Activated T-helper 1 cell treated with Interleukin-2 at 50 U/mL for 16 hours (primary cell): ENCODE measurements at regions not wholly inside any gene's neighbourhood (a gene's known extent, or its start where the extent isn't known, plus 50 kb on each side); places are given as distances from the start of the nearest gene placed in this dataset.
"Not testable (repeated sequence)": the region's sequence is repeated elsewhere in the genome, so short reads cannot be mapped to it uniquely, and the experiment has no call there.

Source experiments
- DNase-seq: peaks from one replicate; pipeline ENCODE4 v3.0.0-alpha.2; 2020; ENCODE audit warnings: low read depth

DNA sequence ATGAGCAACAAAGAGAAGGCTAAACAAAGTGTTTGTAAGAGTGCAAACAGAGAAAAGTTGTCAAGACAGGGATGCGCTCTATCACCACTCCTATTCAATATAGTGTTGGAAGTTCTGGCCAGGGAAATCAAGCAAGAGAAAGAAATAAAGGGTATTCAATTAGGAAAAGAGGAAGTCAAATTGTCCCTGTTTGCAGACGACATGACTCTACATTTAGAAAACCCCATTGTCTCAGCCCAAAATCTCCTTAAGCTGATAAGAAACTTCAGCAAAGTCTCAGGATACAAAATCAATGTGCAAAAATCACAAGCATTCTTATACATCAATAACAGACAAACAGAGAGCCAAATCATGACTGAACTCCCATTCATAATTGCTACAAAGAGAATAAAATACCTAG is 143.4 kb upstream of the POGK start:
- not testable (repeated sequence) for DNase-seq

DNA sequence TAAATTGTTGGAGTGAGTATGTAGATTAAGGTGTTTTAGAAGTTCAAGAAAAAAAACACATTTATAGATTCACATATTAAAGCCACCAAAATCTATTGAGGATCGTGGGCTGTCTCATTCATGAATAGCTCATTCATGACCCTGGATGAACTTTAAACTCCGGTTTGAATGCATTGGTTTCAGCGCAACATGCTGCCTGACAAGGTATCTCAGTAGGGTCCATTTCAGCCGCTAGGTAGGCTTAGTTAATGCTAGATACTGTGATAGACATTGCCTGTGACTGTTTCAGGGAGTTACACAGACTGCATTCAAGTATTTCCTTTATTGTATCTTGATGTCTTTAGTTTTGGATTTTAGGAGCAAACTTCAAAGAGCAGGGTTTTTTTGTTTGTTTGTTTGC is 140.5 kb upstream of the POGK start:
- no peak for DNase-seq

DNA sequence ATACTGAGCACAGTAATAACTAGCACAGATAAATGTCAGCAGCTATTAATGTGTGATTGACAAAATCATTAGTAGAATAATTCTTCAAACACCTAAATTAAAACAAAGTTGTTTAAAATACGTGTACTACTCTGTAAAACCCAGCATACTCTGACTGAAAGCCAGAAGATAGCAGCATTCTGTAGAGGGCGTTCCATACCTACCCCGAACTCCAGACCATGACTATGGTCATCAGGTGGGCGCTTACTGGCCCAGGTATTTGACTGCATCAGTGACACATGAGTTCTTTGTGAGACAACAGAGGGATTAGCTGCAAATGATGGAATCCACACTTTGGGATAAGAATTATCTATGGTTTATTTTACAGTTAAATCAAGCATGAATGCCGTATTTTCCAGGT is 139.7 kb upstream of the POGK start:
- DNase-seq, result no peak

DNA sequence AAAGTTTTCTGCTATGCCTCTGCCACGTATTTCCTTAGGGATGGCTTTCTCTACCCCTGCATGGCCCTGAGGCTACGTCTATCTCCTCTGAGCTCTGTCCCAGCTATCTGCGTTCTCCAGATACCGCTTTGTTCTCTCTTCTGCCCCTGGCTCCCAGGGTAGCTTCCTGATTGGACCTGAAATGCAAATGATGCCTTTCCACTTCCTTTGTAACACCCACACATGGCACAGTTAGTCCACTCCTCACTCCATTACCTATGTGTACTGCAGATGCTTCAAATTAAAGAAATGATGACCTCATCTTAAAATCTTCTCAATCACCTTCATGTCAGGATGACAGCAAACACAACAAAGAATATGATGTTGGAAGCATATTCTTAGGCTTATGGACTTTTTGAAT is 138.6 kb upstream of the POGK start:
- no peak for DNase-seq

DNA sequence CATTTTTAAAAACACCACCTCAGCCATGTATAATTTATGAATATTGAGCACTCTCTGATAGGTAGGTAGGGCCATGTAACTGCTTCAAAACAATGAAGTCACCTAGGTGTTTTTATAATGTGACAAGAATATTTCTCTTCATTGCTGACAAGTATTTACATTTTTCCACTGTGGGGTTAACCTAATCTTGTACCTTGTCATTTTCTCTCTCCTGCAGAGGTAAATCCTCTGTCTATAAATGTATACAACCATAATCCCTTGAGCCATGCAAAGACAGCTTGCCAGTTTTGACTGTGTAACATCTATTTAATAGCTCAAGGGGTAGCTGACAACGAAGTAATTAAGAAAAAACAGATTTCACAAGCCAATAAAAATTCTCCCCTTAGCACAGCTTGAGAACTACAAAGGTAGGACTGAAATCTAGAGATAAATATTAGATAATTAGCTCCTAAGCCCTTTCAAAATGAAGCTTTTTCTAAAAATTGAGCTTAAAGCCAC is 137.6 kb upstream of the POGK start:
- no peak for DNase-seq

DNA sequence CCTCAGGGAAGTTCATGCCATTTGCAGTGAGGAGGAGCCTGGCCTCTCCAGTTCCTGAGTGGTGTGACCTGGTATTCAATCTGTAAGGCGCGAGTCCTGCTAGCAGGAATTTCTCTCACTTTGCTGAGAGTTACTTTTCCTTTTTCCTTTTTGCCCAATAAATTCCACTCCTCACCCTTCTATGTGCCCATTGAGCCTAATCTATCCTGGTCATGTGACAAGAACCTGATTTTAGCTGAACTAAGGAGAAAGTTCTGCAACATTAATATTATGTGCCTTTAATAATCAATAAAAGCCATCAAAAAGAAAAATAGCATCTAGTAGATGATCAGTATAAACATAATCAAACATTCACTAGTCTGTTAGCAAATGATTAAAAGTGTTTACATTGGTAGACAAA is 136.1 kb upstream of the POGK start:
- DNase-seq, result no peak

DNA sequence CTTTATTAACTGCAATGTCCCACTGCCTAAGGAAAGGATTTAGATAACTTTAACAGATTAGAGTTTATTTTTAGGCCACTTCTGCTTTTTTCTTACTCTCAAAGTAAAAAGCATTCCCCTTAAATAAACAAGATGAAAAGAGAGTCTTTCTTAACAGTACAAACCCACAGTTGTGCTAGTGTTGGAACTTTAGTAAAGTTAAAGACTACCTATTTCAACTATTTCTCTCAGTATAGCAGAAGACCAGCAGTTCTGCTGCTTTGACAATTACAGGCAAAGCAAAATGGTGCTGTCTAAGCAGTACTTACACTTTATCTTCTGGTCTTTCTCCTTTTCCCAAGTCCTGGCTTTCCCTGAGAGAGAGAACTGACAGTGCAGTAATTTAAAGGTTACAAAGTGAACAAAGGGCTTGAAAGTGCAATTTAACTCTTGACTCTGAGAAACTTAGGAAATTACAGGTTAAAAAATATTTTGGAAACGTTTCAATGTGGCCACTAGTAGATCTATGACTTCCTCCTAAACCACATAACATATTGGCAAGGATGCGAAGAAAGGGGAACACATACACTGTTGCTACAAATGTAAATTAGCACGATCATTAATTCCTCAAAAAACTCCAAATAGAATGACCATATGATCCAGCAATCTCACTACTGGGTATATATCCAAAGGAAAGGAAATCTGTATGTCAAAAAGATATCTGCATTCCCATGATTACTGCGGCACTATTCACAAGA is 135.4 kb upstream of the POGK start:
- DNase-seq, result no peak

DNA sequence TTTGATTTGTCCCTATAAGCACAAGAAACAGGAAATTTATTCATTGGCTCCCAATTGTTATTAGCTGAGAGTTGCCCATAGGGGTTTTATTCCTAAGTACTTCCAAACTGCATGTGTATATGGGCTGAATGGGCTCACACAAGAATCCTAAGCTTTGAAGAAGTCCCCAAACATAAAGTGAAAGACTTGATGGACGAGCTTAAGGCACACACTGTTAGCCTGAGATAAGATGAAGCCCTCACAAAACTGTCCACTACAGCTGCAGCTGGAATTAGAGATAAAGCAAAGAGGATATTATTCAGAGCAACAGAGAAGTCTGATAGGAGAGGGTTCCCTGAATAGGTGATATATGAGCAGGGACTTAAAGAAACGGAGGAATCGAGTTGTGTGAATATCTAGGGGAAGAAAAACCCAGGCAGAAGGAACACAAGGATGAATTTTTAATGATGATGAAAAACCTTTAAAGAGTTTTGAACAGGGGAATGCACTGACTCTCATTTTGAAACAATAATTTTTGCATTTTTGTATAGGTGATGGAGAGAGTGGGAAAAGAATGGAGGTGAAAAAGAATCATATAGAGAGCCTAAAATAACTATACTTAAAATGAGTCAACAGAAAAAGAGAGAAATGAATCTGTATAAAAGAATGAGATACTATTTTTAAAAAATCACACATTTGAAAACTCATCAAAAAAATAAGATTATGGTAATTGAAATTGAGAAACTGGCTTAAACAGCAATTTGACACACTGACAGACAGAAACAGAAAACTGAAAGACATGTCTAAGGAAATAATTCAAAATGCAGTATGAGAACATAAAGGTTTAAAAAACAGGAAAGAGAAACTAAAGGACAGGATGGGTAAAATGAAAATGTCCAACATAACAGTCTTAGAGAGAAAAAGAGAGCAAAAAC is 133.6 kb upstream of the POGK start:
- no peak for DNase-seq

DNA sequence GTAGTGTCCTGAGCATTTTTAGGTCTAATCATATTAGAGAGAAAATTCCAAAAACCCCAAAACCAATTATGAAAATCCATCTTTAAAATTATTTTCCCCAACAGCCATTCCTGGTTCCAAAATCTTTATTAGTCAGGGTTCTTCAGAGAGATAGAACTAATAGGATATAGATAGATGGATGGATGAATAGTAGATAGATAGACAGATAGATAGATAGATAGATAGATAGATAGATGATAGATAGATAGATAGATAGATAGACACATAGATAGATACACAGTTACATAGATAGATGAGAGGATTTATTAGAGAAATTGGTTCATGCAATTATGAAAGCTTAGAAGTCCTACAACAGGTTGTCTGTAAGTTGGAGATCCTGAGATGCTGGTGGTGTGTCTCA is 122.7 kb upstream of the POGK start:
- no peak for DNase-seq

DNA sequence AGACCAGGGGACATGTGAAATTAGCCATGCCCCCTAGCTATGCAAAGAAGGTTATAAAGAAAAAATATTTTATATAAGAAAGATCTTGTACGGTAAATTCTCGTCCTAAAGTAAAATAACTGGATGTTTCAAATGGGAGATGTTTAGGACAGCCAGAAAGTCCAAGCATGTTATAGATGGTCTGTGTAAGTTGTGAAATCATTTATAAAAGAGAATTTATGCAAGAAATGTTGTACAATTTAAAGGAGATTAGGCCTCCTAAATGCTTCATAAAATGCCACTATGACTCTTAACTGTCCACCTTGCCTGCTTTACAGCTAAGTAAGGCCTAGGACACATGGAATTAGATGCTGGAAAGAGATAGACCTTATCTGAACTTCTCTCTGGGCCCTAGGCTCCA is 118.1 kb upstream of the POGK start:
- DNase-seq, result no peak

DNA sequence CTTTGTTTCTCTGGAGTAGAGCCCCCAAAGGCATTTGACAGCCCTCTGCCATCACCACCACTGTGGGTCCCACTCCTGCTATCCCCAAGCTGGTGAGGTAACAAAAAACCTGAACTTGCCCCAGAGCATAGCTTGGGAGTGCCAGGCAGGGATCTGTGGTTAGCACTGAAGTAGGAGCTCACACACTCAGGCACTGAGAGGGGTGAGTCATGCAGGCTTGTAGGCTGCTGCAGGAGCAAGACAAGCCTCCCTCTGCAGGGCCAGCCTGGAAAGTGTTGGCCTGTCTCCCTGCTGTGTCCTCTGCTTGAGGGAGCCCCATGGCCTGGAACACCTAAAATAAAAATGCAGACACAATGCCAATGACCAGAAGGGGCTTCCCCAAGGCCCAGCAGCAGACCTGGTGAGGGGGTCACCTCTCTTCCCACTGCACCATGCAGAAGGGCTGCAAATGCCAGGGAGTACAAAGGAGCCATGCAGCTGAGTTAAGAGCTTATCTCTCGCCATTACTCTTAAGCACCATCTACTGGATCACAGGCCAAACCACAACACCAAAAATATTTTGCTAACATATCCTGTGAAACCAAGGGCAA is 108.9 kb upstream of the POGK start:
- no peak for DNase-seq

DNA sequence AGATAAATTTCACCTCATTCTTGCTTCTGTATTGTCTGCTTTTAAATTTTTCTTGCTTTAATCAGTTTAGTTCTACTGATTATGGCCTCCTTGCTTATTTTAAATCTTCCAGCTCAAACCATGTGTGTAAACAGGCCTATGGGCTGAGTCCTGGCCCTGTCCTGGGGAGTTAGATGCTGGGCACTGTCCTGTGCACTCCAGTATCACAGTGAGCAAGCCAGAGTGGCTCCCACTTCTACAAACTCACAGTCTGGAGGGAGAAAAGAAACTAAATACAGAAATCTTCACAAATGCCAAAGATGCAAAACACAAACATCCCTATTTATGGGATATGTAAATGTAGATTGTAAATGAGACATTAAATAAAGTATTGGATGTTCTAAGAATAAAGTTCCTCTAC is 101.1 kb upstream of the POGK start:
- no peak for DNase-seq

DNA sequence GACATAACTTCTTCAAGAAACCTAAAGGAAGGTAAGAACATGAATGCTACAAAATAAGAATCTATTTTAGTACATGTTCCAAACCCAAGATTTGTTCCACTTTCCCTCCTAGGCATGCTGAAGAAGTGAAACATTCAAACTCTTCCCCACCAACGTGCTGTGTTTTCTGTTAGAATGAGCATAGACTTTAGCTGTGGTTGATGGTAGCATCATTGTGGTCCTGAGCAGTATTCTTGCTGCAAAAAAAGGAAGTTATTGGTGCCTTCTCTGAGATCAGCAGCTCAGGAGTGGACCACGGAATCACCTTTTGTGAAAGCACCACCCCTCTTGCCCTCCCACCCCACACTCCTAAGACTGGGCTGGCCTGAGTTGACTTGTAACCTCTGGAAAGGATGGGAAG is 100.4 kb upstream of the POGK start:
- no peak for DNase-seq

DNA sequence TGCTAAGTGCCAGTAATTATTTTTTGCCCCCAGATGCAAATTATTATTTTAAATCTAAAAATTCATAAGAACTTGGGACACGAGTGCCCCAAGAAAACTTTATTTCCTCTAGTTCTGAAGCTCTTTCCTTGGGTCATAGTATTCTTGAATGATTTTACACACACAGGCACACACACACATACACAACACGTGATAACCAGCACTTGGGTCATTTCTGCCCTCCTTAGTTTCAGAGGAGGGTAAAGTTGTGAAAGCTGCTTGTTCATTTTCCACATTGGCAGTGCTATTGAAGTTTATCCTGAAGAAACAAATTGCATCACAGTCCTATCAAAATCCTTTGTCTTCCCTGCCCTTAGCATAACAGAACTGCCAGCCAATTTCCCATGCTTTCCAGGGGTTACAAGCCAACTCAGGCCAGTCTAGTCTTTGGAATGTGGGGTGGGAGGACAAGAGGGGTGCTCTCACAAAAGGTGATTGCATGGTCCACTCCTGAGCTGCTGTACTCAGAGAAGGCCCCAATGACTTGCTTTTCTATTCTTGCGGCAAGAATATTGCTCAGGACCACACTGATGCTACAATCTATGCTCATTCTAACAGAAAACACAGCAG is 98.5 kb upstream of the POGK start:
- DNase-seq, result no peak

DNA sequence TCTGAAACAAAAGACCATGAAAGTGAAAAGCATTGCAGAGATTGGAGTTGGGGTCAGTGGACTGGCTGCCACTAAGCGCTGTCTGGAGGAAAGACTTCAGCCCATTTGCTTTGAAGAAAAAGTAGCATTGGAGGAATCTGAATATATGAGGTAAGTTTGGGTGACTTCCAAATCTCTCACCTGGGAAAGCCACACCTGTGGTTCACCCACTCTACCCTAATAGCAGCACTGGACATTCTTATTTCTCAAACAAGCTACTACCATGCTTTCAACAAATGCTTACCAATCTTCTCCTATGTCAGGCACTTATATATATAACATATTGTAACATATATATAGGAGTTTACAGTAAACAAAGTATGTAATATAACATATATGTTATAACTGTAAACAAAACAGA is 76.0 kb upstream of the POGK start:
- no peak for DNase-seq

DNA sequence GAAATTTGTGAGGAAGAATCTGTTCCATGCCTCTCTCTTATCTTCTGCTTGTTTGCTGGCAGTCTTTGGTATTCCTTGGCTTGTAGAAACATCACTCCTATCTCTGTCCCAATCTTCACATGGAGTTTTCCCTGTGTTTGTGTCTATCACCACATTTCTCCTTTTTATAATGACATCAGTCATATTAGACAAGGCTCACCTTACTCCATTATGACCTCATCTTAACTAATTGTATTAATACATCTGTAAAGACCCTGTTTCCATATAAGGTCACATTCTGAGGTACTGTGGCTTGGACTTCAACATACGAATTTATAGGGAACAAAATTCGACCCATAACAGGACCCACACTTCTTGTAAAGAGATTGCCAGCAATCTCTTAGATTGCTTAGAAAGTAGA is 72.3 kb upstream of the POGK start:
- no peak for DNase-seq

DNA sequence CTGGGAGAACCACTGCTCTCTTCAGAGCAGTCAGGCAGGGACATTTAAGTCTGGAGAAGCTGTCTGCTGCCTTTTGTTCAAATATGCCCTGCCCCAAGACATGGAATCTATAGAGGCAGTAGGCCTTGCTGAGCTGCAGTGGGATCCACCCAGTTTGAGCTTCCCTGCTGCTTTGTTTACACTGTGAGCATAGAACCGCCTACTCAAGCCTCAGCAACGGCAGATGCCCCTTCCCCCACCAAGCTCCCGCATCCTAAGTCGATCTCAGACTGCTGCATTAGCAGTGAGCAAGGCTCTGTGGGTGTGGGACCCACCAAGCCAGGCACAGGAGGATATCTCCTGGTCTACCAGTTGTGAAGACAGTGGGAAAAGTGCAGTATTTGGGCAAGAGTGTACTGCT is 54.6 kb upstream of the POGK start:
- DNase-seq, result not testable (repeated sequence)

DNA sequence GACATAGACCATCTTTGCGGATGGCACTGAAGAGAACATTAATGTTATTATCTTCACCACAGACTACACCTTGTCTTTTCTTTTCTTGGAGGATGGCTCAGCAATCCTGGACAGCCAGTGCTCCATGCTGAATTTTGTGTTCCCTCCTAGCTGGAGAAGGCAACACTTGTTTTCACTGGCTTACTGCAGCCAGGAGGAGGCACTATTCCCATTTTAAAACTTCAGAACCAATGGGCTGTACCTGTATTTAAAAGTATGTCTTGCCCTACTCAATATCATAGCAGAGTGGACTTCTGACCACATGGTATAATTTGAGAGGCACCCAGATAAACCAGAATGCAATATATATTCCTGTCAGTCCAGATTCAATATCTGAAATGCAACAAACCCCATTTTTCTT is 53.3 kb upstream of the POGK start:
- no peak for DNase-seq

DNA sequence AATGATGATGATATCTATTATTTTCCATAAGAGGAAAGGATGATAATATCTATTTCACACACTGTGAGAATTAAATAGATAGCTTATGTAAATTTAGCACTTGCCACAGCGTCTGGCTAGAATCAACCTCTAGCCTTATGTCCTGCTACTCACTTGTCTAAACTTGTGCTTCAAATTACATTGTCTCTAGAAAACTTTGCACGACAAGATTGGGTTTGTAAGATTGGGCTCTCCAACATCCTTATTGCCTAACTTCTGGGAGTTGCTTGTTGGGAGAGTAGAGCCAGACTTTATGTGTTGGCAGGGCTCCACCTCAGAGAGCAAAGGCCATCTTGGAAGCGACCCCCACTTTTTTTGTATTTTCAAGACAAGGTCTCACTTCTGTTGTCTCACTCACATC is 50.0 kb upstream of the POGK start:
- no peak for DNase-seq
